ENCODE measurements at regions not wholly inside any gene's neighbourhood (a gene's known extent, or its start where the extent isn't known, plus 50 kb on each side); places are given as distances from the start of the nearest gene placed in this dataset.
A peak's percentile ranks its signal among the peaks of the same experiment; 100 is the strongest.

GRCh38 chr3:31265646-31266428 is 266.9 kb upstream of the STT3B start:
- Mint-ChIP-seq H3K27me3 (ENCODE audit: insufficient read depth, low read depth, poor library complexity) (peaks cover 1% of the 10 kb centered on the region), H3K4me3 (no peak overlapping the region), H3K27ac (no peak overlapping the region), H3K9me3 (no peaks in the 10 kb centered on the region; the same call in 2 of the 3 replicates), H3K4me1 (no peaks in the 10 kb centered on the region), H3K36me3 (ENCODE audit: low read depth) (no peaks in the 10 kb centered on the region)
- Histone ChIP-seq H3K27ac (ENCODE audit: low read depth) (no peak overlapping the region), H3K4me1 (ENCODE audit: insufficient read depth) (no peaks in the 10 kb centered on the region), H2AFZ (no peak overlapping the region), H4K20me1 (replicated peaks; ENCODE audit: insufficient read depth) (no peaks in the 10 kb centered on the region), H3K4me2 (no peak overlapping the region), H3F3A (replicated peaks; ENCODE audit: low read depth) (no peaks in the 10 kb centered on the region), H3K79me2 (replicated peaks; ENCODE audit: insufficient read depth) (no peaks in the 10 kb centered on the region), H3K4me3 (no peak overlapping the region), H3K9me2 (ENCODE audit: insufficient read depth) (no peaks in the 10 kb centered on the region), H3K27me3 (ENCODE audit: insufficient read depth) (no peaks in the 10 kb centered on the region), H3K36me3 (ENCODE audit: insufficient read depth) (no peaks in the 10 kb centered on the region)
- ATAC-seq (no peak), DNase-seq (ENCODE audit: low spot score) (peak; percentile 13)
- TF ChIP-seq CTCF (conservative IDR thresholded peaks at IDR 0.05; ENCODE audit: low read depth in 2 of 2) (peak in 1 of 2 experiments; percentile 28; a peak in 1 of 4 replicates), ZNF462 (CRISPR knock-in tag; IDR thresholded peaks at IDR 0.05) (no peak)

GRCh38 chr3:31268868-31269267 is 263.9 kb upstream of the STT3B start:
- Mint-ChIP-seq H3K27me3 (ENCODE audit: insufficient read depth, low read depth, poor library complexity) (peaks cover 1% of the 10 kb centered on the region), H3K4me1 (no peaks in the 10 kb centered on the region; the same call in 2 of the 3 replicates), H3K9me3 (no peaks in the 10 kb centered on the region)
- no peak for TF ChIP-seq EZH2 (IDR thresholded peaks at IDR 0.05; ENCODE audit: low read depth, unreplicated experiment)
- TF ChIP-seq REST (IDR thresholded peaks at IDR 0.05; ENCODE audit: unreplicated experiment) = no peak
- no peak for TF ChIP-seq STAT1 (IDR thresholded peaks at IDR 0.05; ENCODE audit: unreplicated experiment)
- no peak for TF ChIP-seq CTCF (conservative IDR thresholded peaks at IDR 0.05; ENCODE audit: low read depth in 2 of 2)
- TF ChIP-seq JUNB (IDR thresholded peaks at IDR 0.05; ENCODE audit: unreplicated experiment) = no peak

More at GRCh38 chr3:31268868-31269267, 263.9 kb upstream of the STT3B start:
- Histone ChIP-seq H3K79me2 (replicated peaks; ENCODE audit: insufficient read depth) (no peaks in the 10 kb centered on the region), H3K27ac (ENCODE audit: low read depth) (no peak overlapping the region), H3K36me3 (ENCODE audit: insufficient read depth) (no peaks in the 10 kb centered on the region), H3K9me2 (ENCODE audit: insufficient read depth) (0 out of 2 replicates have a peak, but pooled peaks cover 5% of the 10 kb centered on the region), H3K4me1 (ENCODE audit: insufficient read depth) (no peaks in the 10 kb centered on the region), H4K20me1 (replicated peaks; ENCODE audit: insufficient read depth) (no peaks in the 10 kb centered on the region), H3F3A (replicated peaks; ENCODE audit: low read depth) (no peaks in the 10 kb centered on the region), H3K27me3 (ENCODE audit: insufficient read depth) (no peaks in the 10 kb centered on the region), H3K4me2 (no peak overlapping the region), H2AFZ (no peak overlapping the region), H3K4me3 (no peak overlapping the region)
- Mint-ChIP-seq H3K27ac (no peak overlapping the region), H3K4me3 (no peak overlapping the region), H3K36me3 (ENCODE audit: low read depth) (no peaks in the 10 kb centered on the region)
- no peak for DNase-seq (ENCODE audit: low spot score)
- no peak for ATAC-seq
